Endothelial cell of umbilical vein (primary cell): ENCODE measurements at regions not wholly inside any gene's neighbourhood (a gene's known extent, or its start where the extent isn't known, plus 50 kb on each side); places are given as distances from the start of the nearest gene placed in this dataset.

ENCODE experiments used
- BruUV-seq: library from RNA; stranded (reverse); fragments of 400-500 nt; replicated peaks from 2 replicates; lab custom pipeline; 2021; lab: Mats Ljungman, UMichigan
- CTCF ChIA-PET: fragments of 300-600, 350-600 bp; sonication (Branson Sonifier 250); formaldehyde crosslinking; loops from one replicate; lab custom pipeline; 2021; ENCODE audit warnings: antibody characterized with exemption, inconsistent platforms; lab: Charles Lee
- POLR2A ChIA-PET: fragments of 300-600, 350-600 bp; sonication (Branson Sonifier 250); formaldehyde crosslinking; loops from one replicate; lab custom pipeline; 2021; ENCODE audit warnings: antibody characterized with exemption, inconsistent platforms; lab: Charles Lee
- DNase-seq: peaks from one replicate; pipeline ENCODE4 v3.0.0-alpha.2; 2011; ENCODE audit warnings: low read depth, low spot score
- FAIRE-seq: peaks from 2 replicates; lab custom pipeline; 2011; peaks lifted over from hg19 to GRCh38; lab: Jason Lieb, UNC
- H2AFZ ChIP-seq: 2 replicates; pipeline ENCODE4 v1.6.0; 2012; ENCODE audit warnings: low read depth, low read length, control low read depth, inconsistent platforms
- H3K27ac ChIP-seq: 2 replicates; pipeline ENCODE4 v1.5.1; 2011; ENCODE audit warnings: low read depth, mild to moderate bottlenecking, control low read depth, low read length, moderate library complexity; ENCODE audit not compliant: insufficient read depth
- H3K27me3 ChIP-seq, 2 experiments: 2 replicates each; pipeline versions ENCODE4 v1.6.0 to v1.6.1; 2011; ENCODE audit warnings: low read length in 2 of 2, mixed read lengths in 1 of 2; ENCODE audit not compliant: control insufficient read depth in 2 of 2, insufficient read depth in 2 of 2
- H3K36me3 ChIP-seq, 2 experiments: 2 replicates in 1 of 2; 3 replicates in 1 of 2; pipeline ENCODE4 v1.5.1; 2011; ENCODE audit warnings: low read length in 2 of 2, mild to moderate bottlenecking in 1 of 2, moderate library complexity in 1 of 2; ENCODE audit not compliant: control insufficient read depth in 2 of 2, insufficient read depth in 2 of 2; ENCODE audit errors: extremely low read depth in 1 of 2
- H3K4me1 ChIP-seq: 3 replicates; pipeline ENCODE4 v1.5.1; 2011; ENCODE audit warnings: mild to moderate bottlenecking, low read length; ENCODE audit not compliant: control insufficient read depth, insufficient read depth; ENCODE audit errors: extremely low read depth
- H3K4me2 ChIP-seq: 2 replicates; pipeline ENCODE4 v1.6.1; 2011; ENCODE audit warnings: low read length, control low read depth, mixed read lengths; ENCODE audit not compliant: insufficient read depth
- H3K4me3 ChIP-seq, 3 experiments: fragments of 200-600 bp in 1 of 3; sonication (generic), shearing (Covaris generic) in 1 of 3; replicated peaks in 1 of 3; 2 replicates each; pipeline ENCODE4 v1.5.1; 2011 to 2016; ENCODE audit warnings: control low read depth in 3 of 3, low read length in 3 of 3, mild to moderate bottlenecking in 2 of 3, inconsistent platforms in 1 of 3, low read depth in 1 of 3, moderate library complexity in 1 of 3; ENCODE audit not compliant: insufficient read depth in 1 of 3
- H3K79me2 ChIP-seq: 2 replicates; pipeline ENCODE4 v1.6.0; 2012; ENCODE audit warnings: low read length, inconsistent platforms; ENCODE audit not compliant: control insufficient read depth, insufficient read depth
- H3K9ac ChIP-seq: replicated peaks from 2 replicates; pipeline ENCODE3; 2011; ENCODE audit warnings: low read length, control low read depth; ENCODE audit not compliant: insufficient read depth; ENCODE audit errors: extremely low read depth
- H3K9me1 ChIP-seq: replicated peaks from 3 replicates; pipeline ENCODE4 v1.6.0; 2011; ENCODE audit warnings: mild to moderate bottlenecking, low read length; ENCODE audit not compliant: control insufficient read depth, insufficient read depth; ENCODE audit errors: extremely low read depth
- H3K9me3 ChIP-seq: replicated peaks from 2 replicates; pipeline ENCODE4 v1.5.1; 2012; ENCODE audit warnings: low read length, inconsistent platforms; ENCODE audit not compliant: control insufficient read depth, insufficient read depth
- H4K20me1 ChIP-seq: replicated peaks from 2 replicates; pipeline ENCODE3; 2011; ENCODE audit warnings: mild to moderate bottlenecking, low read length; ENCODE audit not compliant: control insufficient read depth, insufficient read depth; ENCODE audit errors: extremely low read depth
- CTCF ChIP-seq, 2 donors: IDR thresholded peaks; 1 replicate in 1 of 2; 2 replicates in 1 of 2; pipeline ENCODE4 v1.5.1; 2011; ENCODE audit warnings: low read length in 2 of 2, mild to moderate bottlenecking in 2 of 2, moderate library complexity in 2 of 2, control low read depth in 1 of 2, inconsistent platforms in 1 of 2, low read depth in 1 of 2; ENCODE audit not compliant: insufficient read depth in 1 of 2; ENCODE audit errors: extremely low read depth in 1 of 2
- EZH2 ChIP-seq: IDR thresholded peaks from 2 replicates; pipeline ENCODE4 v1.6.1; 2012; ENCODE audit warnings: borderline replicate concordance, low read depth, mild to moderate bottlenecking, moderate library complexity, low read length, inconsistent platforms; ENCODE audit not compliant: severe bottlenecking
- FOS ChIP-seq: IDR thresholded peaks from 2 replicates; pipeline ENCODE4 v1.6.1; 2011; ENCODE audit warnings: mild to moderate bottlenecking, low read length, moderate library complexity, borderline replicate concordance; ENCODE audit not compliant: insufficient read depth
- GATA2 ChIP-seq: IDR thresholded peaks from 2 replicates; pipeline ENCODE4 v1.7.0; 2011; ENCODE audit warnings: low read depth, mild to moderate bottlenecking, moderate library complexity, mixed read lengths, low read length; ENCODE audit not compliant: insufficient read length, insufficient read depth
- JUN ChIP-seq: IDR thresholded peaks from 2 replicates; pipeline ENCODE4 v1.6.1; 2011; ENCODE audit warnings: borderline replicate concordance, low read depth; ENCODE audit not compliant: insufficient read length, insufficient read depth
- MAX ChIP-seq: IDR thresholded peaks from 2 replicates; pipeline ENCODE4 v1.6.1; 2011; ENCODE audit not compliant: insufficient read depth, insufficient read length
- MYC ChIP-seq: IDR thresholded peaks from one replicate; pipeline ENCODE4 v1.6.1; 2011; ENCODE audit warnings: mild to moderate bottlenecking, low read depth, low read length
- POLR2A ChIP-seq: IDR thresholded peaks from 2 replicates; pipeline ENCODE4 v1.6.1; 2012; ENCODE audit warnings: low read depth, mild to moderate bottlenecking, control low read depth, low read length
- POLR2AphosphoS5 ChIP-seq: IDR thresholded peaks from 2 replicates; pipeline ENCODE4 v1.6.1; 2012; ENCODE audit warnings: low read depth, mild to moderate bottlenecking, control low read depth, low read length, moderate library complexity; ENCODE audit not compliant: insufficient read depth
- dilution Hi-C: fragments of 300-500 bp; cut with MboI; formaldehyde crosslinking; loops from one replicate; pipeline ENCODE4 v1.15.0; 2019; ENCODE audit warnings: low sequenced_read_pairs; ENCODE audit not compliant: extremely low pct_ligation_motif_present
- intact Hi-C: fragments of 100-400 bp; cut with micrococcal nuclease; formaldehyde crosslinking; loops from one replicate; pipeline ENCODE4 v1.10.0; 2022

DNA sequence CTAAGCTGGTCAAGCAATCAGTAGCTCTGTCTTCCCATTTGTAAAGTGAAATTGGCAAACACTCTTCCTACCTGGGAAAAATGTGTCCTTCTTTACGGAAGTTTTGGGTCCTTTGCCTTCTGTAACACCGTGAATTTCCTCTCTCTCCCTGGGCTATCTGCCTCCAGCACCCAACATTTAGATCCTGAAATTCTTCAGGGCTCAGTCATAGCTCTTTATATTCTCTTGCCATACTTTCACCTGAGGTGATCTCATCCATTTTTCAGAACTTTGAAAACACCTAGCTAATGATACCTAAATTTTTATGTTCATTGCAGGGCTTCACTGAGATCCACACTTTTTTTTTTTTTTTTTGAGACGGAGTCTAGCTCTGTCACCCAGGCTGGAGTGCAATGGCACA lies 1042.2 kb downstream of the DIAPH3 start:
- Histone ChIP-seq H3K79me2 (no peaks in the 10 kb centered on the region), H3K4me3 (no peak overlapping the region), H4K20me1 (no peaks in the 10 kb centered on the region), H3K36me3 (no peaks in the 10 kb centered on the region), H3K27ac (no peak overlapping the region), H3K27me3 (no peaks in the 10 kb centered on the region), H3K9me3 (no peaks in the 10 kb centered on the region), H3K9me1 (no peaks in the 10 kb centered on the region), H3K4me1 (peaks cover 4% of the 10 kb centered on the region), H2AFZ (peak overlapping the region; percentile 8), H3K9ac (no peak overlapping the region), H3K4me2 (no peak overlapping the region)
- ChIA-PET POLR2A (no interaction called here), CTCF (interaction anchor here (1.0 to 1.2 kb wide), 3 partner anchors 9 to 11 kb away, joined by 3 to 4 read pairs (median 4); no protein-coding TSS in a partner anchor)
- TF ChIP-seq MYC (no peak), FOS (no peak), JUN (no peak), CTCF (IDR thresholded peaks at IDR 0.05; ENCODE audit: extremely low read depth in 1 of 2, insufficient read depth in 1 of 2, low read depth in 1 of 2, low read length in 2 of 2) (no peak)
- dilution Hi-C loops (no loop called here), intact Hi-C loops (no loop called here)
- no peak for FAIRE-seq
- DNase-seq = no peak
- BruUV-seq = no TSS peak

DNA sequence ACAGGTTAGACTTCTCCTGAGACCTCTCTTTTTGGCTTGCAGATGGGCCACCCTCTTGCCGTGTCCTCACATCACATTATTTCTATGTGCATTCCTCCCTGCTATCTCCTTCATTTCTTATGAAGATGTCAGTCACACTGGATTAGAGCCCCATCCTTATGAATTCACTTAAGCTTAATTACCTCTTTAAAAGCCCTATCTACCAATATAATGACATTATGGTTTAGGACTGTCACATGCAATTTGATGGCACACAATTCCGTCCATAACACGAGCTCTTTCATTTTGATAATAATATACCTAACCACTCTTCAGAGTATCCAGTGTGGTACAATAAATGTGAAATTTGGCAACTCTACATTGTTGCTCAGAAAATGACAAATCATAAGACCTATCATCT lies 1037.3 kb downstream of the DIAPH3 start:
- BruUV-seq = no TSS peak
- Histone ChIP-seq H3K9ac (no peak overlapping the region), H3K27ac (no peak overlapping the region), H3K79me2 (no peaks in the 10 kb centered on the region), H4K20me1 (no peaks in the 10 kb centered on the region), H3K9me1 (no peaks in the 10 kb centered on the region), H3K9me3 (no peaks in the 10 kb centered on the region), H2AFZ (no peak overlapping the region), H3K4me3 (no peak overlapping the region), H3K27me3 (no peaks in the 10 kb centered on the region), H3K4me1 (no peaks in the 10 kb centered on the region), H3K4me2 (no peak overlapping the region), H3K36me3 (no peaks in the 10 kb centered on the region)
- FAIRE-seq (no peak), DNase-seq (no peak)
- dilution Hi-C loops (no loop called here), intact Hi-C loops (no loop called here)
- TF ChIP-seq MAX (no peak), EZH2 (no peak), POLR2AphosphoS5 (no peak), JUN (no peak), GATA2 (no peak), CTCF (IDR thresholded peaks at IDR 0.05; ENCODE audit: extremely low read depth in 1 of 2, insufficient read depth in 1 of 2, low read depth in 1 of 2, low read length in 2 of 2) (no peak), MYC (no peak), FOS (no peak), POLR2A (no peak)
- POLR2A ChIA-PET = no interaction called here
- CTCF ChIA-PET = interaction anchor here (1.4 kb wide), 1 partner anchor 1502 kb away, joined by 3 read pairs; no protein-coding TSS in a partner anchor
